Stimulated activated CD4-positive, alpha-beta T cell treated with anti-CD3 and anti-CD28 coated beads, TNF-alpha, amount 100 ng/mL, for 48 hours (primary cell): ENCODE measurements at regions not wholly inside any gene's neighbourhood (a gene's known extent, or its start where the extent isn't known, plus 50 kb on each side); places are given as distances from the start of the nearest gene placed in this dataset.
"Not testable (repeated sequence)": the region's sequence is repeated elsewhere in the genome, so short reads cannot be mapped to it uniquely, and the experiment has no call there.

Source experiments
- DNase-seq, 3 donors: peaks; one replicate each; pipeline ENCODE4 v3.0.0-alpha.2; 2020; ENCODE audit warnings: low read depth in 3 of 3

DNA sequence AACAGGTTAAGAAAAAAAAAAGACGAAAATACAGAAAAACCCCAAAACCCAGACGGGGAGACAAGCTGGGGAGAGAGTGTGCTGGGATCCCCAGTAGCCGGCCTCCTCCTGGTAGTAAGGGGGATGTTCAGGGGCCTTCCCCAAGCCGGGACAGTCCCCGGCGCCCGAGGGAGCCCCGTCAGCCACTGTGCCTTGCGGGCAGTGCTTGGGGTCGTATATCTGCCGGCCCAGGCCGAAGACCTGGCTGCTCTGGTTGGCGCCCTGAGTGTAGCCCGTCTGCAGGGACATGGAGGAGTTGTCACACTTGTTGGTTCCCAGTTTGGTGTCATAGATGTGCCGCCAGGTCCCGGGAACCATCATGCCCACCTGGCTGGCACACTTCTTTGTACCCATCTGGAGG lies 287.2 kb upstream of the GADL1 start:
- DNase-seq: no peak

DNA sequence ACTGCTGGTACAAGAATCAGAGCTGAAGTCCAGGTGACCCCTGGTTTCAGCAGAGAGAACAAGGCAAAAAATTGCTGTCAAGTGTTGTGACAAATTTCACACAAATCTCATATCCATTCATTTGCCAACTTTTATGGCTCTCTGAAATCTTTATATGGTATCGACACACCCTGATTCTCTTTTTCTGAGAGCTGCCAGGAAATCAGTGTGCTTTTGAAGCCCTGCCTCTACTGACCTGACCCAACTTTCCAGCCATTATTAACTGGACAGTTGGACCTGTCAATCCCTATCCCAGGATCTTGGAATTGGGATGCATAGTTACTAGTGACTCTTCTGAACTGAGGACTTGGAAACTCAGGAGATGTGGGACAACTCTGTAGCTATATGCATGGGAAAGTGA lies 288.2 kb upstream of the GADL1 start:
- DNase-seq: no peak

DNA sequence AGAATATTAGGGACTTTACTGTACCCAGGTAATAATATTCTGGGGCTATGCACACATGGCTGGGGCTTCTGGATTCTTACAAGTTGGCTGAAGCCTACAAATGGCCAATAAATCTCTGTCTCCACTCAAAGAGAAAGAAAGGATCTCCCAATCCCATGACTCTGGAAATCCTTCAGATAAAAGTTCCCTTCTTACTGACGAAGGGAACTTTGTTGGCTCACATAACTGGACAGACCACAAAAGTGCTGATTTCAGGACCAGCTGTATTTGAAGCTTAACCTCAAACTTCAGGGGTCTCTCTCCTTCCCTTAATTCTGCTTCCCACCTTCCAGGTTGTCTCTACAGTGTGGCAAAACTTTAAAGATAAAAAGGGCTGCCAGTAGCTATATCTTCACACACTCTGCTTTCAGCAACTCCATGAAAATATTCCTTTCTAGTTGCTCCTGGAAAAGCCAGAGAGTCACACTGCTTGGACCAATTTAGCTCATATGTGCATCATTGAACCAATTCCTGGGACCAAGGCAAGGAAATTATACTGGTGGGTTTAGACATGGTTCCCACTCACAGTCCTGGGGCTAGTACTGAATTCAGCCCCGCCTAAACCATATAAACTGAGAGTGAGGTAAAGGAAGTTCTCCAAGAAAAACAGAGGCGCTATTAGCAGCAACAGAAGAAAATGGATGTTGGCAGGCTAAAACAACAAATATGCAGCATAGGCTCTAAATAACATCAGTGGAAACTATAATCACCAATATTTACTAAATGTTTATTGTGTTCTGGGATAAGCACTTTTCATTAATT lies 290.0 kb upstream of the GADL1 start:
- DNase-seq: no peak

DNA sequence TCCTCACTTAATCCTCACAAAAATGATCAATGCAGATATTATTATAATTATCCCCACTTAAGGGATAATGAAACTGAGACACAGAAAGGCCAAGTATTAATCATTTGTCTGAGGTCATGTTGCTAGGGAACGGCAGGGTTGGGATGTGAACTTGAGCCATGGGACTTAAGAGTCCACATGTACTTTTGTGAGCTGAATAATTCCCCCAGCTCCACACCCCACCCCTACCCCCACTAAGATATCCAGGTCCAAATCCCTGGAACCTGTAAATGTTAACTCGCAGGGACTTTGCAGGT lies 290.5 kb upstream of the GADL1 start:
- DNase-seq: no peak

DNA sequence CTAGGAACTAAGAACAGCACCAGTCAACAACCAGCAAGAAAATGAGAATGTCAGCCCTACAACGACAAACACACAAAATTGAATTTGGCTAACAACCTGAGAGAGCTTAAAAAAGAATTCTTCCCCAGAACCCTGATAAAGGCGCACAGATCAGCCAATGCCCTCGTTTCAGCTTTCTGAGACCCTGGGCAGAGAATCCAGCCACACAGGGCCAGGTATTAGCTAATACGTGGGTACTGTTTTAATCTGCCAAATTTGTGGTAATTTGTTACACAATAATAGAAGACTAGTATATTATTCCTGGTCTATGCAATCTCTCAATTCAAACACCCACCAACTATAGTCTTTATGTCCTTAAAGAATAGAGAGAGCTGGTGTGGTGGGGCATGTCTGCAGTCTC lies 291.6 kb upstream of the GADL1 start:
- DNase-seq: no peak

DNA sequence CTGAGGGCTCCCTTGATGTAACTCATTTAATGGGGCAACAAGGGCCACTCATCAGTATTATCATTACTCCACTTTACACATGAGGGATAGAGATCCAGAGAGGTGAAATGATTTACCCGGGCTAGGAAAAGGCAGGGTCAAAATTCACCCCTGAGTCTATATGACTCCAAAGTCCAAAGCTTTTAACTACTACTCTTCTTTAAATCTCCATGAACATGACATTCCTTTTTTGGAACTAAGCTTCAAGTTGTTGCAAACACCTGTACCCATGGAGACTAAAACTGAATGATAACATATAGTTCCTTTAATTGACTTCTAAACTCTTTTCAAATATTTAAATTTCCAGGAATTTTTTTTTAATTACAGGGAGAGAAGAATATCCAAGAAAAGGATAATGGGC lies 292.9 kb upstream of the GADL1 start:
- DNase-seq: no peak

DNA sequence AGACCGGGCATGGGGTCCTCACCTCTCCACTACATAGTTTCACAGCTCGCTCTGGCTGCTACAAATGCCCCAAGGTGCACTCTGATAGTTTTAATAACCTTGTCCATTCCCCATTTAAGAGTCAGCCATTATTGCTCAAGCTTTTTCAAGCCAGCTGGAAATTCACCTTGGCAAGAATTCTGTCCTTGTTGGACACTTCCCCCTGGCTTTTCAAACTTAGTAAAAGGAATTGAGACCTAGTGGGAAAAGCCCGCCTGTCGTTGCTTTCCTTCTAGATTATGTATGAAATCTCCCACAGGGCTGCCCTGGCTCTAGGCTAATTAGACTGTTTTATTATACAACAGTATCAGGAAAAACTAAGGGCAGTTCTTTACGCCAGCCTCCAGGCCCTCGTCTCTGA lies 293.7 kb upstream of the GADL1 start:
- no peak for DNase-seq

DNA sequence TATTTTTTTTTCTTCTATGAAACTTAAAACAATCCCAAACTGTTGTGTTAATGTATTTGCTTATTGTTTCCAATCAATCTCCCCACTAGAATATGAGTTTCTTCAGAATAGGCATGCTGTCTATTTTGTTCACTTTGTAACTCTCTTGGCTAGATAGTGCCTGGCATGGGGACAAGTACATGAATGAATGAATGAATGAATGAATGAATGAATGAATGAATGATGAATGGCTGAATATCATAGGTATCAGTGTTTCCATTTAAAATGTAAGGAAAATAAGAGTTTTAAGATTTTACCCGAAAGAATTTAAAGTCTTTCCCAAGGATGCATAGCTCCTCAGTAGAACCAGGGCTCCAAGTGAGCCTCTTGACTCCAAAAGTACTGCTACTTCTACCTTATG lies 294.9 kb upstream of the GADL1 start:
- DNase-seq: no peak

DNA sequence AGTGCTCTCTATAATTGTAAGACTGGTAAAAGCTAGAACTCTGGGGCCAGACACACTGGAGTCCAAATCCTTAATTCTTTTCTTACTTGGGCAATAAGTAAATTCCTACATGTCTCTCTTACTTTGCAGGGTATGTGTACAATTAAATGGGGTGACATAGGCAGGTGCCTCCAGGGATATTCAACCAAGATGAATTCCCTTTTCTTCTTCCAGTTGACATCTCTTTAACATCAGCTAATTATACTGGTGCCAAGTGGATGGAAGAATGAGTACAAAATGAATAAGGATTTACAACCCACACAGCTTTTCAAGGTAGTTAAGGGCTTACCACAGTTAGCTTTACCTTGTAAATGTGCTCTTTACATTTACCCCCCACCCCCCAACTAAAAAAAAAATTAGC lies 295.5 kb upstream of the GADL1 start:
- DNase-seq: no peak

DNA sequence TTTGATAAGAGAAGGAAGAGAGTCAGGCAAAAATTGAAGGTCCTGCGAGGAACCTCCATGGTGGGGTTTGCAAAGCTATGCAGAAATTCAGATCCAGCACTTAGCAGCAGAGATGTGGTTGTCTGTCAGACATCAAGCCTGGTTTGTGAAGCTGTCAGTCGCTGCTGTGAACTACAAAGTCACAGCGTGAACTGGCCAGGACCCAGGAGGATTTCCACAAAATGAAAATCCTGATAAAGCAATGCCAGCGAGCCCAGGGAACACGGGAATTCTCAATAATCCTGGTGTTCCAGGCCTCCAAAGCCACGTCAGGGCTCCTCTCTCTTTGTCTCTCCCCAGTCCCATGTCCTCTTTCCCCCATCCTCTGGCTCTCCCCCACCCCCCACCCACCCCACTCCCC lies 296.9 kb upstream of the GADL1 start:
- DNase-seq: no peak

DNA sequence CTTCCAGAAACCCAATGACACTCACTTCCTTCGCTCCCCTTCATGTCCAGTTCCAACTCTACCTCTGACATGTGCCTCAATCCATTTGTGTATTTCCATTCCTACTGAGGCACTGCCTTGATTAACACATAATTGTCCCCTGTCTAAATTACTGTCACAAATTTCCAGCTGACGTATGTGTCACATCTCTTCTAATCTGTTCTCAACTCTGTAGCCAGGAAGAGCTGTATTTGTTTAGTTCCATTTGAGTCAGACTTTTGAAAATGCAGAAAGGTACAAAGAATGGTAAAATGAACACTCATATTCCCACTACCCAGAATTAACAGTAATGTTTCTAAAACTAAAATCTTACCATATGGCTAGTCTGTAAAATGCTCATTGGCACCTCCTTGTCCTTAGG lies 299.0 kb upstream of the GADL1 start:
- no peak for DNase-seq

DNA sequence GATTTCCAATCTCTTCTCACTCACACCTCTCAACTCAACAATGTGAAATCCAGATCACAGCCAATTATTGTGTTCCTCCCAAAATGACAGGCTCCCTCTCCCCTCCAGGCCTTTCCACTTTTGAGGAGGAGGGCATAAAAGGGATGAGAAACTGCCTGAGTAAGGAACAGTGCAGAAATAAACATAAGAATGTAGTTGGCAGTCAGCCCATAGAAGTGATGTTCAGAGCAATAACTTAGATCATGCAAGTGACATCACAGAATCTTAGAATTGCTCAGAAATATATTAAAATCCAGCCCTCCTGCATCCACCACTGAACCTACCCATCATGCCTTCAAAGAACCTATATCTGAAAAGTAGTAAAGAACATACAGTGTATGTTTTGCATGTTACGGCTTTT lies 299.4 kb upstream of the GADL1 start:
- DNase-seq: no peak

DNA sequence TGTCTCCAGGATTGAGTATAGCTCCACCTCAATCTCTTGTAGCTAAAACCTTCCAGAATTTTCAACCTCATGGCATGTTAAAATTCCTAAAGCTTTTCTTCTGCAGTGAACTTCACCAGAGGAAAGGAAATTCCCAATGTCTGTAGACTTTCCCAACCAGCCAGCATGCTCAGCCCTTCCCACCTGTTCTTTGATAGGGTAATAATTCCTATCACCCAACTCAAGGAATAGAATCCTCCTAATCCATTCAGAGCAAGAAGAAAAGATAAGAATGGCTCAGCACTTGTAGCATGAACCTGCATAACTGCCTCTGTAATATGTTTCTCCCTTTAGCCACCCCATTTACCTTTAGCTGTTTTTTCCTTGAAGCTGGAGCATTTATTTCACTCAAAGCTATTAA lies 301.8 kb upstream of the GADL1 start:
- no peak for DNase-seq

DNA sequence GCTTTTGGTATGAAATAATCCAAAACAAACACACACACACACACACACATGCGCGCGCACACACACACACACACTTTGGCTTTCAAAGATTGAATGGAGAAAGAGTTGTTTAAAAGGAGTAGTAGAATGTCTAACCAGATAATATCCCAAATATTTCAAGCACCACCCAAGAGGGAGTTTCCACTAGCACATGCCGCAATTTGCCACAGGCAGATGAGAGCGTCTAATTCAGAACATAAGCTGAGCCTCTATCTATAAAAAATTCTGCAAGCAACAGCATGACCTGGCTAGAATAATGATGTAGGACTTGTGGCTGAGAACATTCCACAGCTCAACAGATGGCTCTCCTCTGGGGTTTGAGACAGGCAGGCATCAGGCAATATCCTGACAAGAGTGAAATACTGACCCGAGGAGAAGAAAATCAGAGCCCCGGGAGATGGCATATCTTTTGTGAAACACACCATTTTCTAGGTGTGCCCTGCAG lies 302.5 kb upstream of the GADL1 start:
- DNase-seq: no peak

DNA sequence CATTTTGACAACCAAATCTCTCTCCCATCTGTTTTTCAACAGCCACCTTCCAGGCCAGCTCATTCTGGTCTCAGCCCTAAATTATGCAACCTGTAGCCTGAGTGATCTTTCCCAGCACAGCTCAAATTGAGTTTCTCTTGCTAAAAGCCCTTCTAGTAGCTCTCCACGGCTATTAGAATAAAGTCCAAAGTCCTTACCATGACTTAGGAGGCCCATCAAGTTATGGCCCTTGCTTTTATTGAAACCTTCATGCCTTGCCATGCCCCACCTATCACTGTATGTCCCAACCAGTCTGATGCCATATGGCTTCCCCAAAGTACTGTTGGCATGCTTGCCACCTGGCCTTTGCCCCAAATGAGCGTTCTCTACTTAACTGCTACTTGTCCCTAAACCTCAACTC lies 303.5 kb upstream of the GADL1 start:
- DNase-seq: no peak

DNA sequence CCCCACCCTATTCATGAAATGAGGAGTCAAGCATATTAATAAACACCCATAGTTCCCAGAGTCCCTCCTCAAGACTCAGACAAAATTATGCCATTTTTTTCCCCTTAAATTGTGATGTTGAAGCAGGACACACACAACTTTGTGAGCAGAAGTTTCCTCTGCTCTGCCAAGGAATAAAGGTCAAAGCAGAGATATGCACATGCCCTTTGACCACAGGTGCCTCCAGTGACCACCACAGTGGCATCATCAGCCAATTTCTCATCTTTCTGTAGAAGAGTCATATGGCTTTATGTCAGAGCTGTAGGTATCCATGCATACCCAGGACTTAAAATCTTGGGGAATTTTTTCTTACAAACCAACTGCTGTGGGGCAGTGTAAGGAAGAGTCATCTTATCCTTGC lies 304.4 kb upstream of the GADL1 start:
- DNase-seq: no peak

DNA sequence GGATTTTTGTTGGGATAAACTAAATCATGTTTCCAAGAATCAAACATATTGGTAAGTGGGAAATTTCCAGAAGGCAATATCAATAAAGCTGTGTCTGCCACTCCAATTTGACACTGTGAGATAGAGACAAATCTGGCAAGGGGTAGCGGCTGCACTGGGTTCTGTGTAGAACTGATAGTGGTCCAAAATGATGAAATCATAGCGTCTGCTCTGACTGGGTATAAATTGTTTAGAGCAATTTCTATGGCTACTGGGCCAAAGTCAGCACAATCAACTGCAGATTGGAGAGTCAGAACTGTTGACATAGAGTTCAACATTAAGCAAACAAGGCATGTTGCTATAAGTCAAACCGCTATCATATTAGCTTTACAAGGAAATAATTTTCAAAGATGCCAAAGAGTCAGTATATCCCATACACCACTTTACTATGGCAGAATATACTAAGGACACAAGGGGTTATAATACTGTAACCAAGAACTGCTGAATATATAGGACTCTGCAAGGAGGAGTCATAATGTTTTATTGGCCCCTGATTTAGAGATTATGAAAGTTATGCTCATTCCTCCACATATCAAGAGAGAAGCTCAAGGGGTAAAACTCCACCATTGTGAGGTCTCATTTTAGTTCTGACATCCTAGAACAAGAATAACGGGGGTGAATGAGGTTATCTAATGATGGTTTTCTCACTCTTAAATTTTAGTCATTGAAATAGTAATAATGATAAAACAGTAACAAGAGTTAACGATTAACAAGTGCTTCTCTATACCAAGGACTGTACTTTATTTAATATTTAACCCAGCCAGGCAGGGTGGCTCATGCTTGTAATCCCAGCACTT lies 309.7 kb upstream of the GADL1 start:
- no peak for DNase-seq

DNA sequence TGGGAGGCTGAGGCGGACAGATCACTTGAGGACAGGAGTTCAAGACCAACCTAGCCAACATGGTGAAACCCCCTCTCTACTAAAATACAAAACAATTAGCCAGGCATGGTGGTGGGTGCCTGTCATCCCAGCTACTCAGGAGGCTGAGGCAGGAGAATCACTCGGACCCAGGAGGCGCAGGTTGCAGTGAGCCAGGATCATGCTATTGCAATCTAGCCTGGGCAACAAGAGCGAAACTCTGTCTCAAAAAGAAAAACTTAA lies 310.3 kb upstream of the GADL1 start:
- not testable (repeated sequence) for DNase-seq

DNA sequence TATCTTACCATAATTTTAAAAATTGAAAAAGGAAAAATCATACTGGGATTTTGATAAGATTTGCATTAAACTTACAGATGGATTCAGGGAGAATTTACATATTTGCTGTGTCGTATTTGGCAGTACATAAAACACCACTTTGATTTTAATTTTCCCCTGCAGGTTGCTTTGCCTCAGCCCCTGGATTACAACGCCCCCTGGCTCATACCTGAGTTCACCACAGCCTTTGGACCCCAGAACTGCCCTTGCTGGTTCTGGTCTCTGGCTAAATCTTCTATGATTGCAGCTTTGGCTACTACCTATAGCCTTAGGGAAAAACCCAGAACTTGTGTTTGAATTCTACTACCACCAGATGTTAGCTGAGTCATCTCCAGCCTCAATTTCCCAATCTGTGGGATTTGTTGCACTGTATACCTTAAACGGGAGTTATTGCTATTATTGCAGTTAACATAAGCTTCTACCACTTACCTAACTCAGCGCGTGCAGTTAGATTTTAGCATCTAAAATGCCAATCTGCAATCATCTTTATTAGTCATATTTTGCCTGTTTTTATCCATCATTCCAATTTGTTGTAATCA lies 315.7 kb upstream of the GADL1 start:
- no peak for DNase-seq

DNA sequence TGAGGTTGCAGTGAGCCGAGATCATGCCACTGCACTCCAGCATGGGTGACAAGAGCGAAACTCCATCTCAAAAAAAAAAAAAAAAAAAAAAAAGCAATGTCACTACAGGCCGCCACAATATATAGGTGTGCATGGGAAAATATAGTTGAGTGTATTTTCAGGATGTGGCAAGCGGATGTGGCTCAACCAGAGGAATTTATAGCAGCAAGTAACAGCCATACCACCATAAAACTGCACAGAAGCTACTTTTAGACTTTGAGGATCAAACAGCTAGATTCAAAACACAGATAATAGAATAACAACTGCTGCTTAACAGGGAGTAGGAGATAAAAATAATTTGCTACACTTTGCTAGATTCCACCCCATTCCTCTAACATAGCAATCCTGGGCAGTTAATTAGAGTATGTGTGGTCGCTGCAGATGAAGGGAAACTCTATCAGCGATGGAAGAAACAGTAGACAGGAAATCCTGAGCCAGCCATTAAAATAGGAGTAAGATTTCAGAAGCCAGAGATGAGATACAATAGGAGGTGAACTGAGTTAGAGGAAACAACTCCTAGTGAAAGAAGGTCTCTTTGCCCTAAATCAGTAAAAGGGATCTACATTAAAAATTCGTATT lies 318.7 kb upstream of the STT3B start:
- DNase-seq: no peak

DNA sequence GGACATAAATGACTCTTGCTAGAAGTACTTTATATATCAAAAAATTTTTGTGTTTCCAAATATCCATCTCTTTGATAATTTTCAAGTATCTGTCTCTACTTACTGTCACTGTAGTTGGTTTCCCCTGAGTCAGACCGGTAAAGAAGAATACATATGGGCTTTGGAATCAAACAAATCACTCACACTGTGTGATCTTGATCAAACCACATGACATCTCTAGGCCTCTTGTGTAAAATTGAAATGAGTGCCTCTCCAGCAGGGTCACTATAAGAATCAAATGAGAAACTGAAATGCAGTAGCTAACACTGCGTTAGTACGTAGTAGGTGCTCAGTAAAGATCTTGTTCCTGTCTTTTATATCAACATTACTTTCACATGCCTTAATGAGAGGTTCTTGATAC lies 314.6 kb upstream of the STT3B start:
- DNase-seq: no peak

DNA sequence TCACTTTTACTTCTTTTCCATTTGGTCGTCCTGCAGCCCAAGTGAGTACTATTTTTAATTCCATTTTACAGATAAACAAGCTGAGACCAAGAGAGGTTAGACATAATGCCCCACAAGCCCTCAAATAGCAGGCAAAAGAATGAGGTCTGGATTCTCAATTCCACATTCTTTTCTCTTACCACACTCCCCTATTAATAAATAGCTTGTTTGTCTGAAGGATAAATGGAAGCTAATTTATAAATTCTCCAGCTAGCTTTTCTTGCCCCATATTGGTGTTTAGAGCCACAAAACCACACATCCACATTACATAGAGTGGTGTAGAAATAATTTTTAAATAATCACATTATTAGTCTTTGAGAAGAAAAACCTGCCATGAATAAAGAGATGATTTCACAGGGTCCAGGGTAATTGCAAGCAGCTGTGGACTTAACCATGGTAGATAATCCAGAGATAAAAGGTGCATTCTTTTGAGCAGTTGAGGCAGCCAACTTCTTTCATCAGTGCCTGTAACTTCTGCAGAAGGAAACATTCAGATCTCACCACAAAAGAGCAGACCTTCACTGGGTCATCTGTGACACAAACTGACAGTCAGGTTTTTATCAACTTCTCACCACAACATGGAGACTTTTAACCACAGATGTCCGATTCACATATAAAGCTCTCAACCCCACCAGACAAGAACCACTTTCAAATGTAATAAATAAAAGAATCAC lies 313.4 kb upstream of the STT3B start:
- no peak for DNase-seq
